NCI-H774 (cell line): ENCODE measurements at regions not wholly inside any gene's neighbourhood (a gene's known extent, or its start where the extent isn't known, plus 50 kb on each side); places are given as distances from the start of the nearest gene placed in this dataset.
"Not testable (repeated sequence)": the region's sequence is repeated elsewhere in the genome, so short reads cannot be mapped to it uniquely, and the experiment has no call there.

ENCODE experiments used
- DNase-seq: peaks from one replicate; lab custom pipeline; 2025; lab: John Stamatoyannopoulos, UW

GRCh38 chr13:64077132-64077835 is 2661.6 kb upstream of the PCDH20 start:
- DNase-seq: not testable (repeated sequence)

DNA sequence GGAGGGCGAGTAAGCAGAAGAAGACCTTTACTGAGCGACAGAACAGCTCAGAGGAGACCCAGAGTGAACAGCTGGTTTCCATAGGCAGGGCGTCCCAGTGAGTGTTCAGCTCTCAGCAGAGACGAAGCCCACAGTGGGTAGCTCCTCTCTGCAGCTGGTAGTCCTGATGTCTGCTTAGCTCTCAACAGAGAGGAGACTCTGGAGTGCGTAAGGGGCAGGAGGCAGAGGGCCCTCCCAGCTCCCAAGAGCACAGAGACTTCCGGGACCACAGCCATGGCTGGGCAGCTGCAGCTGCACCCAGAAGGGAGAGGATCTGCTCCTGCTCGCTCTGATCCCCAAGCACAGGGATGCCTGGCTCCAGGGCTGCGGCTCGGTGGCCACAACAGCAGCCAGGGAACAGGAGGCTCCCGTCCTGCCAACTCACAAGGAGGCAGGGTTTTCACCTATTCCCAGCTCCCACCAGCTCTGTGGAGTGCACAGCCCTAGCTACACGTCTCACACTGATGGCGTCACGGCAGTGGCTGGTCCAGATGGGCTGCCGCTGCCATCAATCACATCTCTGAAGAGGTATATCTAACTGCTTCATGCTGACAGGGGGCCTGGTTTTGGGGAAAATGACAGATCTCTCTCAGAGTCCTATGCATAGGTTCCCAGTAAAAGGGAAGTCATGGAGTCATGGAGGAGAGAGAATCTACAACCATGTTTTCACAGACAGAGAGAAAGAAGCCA is 2660.1 kb upstream of the PCDH20 start:
- DNase-seq: no peak

GRCh38 chr13:64074971-64075474 is 2659.4 kb upstream of the PCDH20 start:
- no peak for DNase-seq

- DNase-seq: no peak
Observed at GRCh38 chr13:64073203-64073602, 2657.6 kb upstream of the PCDH20 start.

GRCh38 chr13:64071352-64071751 is 2655.7 kb upstream of the PCDH20 start:
- DNase-seq: no peak

DNA sequence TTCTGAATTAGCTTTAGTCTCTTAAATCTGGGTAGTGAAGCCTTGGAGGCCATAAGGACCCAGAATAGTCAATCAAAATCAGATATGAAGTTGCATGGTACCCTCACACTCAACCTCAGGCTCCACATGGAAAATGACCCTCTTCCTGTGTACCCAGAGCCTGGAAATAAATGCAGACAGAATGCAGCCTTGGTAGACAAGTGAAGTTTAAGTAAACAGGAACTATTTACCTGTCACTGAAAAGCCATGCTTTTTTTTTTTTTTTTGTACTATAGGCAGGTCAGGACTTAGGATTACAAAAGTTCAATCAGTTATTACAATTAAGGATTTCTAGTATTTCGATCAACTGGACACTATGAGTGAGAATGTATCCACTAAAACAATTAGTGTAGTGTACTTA is 2654.2 kb upstream of the PCDH20 start:
- DNase-seq: no peak

GRCh38 chr13:64066711-64067110 is 2651.1 kb upstream of the PCDH20 start:
- no peak for DNase-seq

- DNase-seq: no peak
Observed at GRCh38 chr13:64061649-64062048, 2646.0 kb upstream of the PCDH20 start.

DNA sequence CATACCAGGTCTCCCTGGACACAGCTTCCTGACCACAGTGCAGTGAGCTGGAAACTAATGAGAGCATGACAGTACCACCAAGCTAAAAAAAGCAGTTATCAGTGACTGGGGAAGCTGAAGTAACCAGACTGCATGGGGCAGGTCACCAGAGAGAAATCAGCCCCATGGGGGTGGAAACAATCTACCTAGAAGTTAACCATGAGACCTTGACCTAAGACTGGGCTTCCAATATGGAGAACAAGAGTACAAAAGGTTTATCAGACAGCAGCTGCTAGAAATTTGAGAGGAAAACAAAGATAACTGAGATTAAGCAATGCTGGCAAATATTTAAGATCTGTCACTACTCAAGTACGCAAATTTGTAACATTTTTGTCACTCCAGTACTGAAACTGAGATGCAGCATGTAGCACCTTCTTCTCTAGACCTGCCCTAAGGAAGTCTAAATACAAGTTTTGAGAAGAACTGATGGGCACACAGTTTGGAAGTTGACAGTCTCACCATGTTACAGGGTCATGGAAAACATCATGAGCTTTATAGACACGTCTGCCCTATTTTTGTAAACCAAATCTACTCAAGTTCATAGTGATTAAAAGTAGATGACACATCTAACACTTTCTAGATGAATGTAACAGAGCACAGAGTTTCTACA is 2641.8 kb upstream of the PCDH20 start:
- DNase-seq: no peak

DNA sequence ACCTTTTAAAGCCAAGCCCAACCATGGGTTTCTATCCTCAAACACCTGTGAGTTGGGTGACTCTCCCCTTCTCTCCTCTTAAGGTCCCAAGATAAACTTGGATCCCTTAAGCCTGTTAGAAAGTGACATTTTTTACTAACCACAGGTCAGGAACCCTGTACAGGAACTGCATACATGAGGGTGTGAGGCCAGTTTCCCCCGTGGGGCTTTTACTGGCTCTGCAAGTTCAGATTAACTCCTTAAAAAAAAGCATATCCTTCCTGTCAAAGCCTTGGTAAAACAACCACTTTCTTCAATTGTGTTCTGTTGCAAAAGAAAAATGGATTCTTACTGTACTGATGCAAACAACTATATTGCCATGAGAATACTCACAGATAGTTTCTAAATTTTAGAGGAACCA is 2638.7 kb upstream of the PCDH20 start:
- no peak for DNase-seq

GRCh38 chr13:64052521-64052920 is 2636.9 kb upstream of the PCDH20 start:
- DNase-seq: no peak

GRCh38 chr13:64051278-64051677 is 2635.6 kb upstream of the PCDH20 start:
- DNase-seq: no peak

- DNase-seq: no peak
Observed at GRCh38 chr13:64041296-64041695, 2625.6 kb upstream of the PCDH20 start.

DNA sequence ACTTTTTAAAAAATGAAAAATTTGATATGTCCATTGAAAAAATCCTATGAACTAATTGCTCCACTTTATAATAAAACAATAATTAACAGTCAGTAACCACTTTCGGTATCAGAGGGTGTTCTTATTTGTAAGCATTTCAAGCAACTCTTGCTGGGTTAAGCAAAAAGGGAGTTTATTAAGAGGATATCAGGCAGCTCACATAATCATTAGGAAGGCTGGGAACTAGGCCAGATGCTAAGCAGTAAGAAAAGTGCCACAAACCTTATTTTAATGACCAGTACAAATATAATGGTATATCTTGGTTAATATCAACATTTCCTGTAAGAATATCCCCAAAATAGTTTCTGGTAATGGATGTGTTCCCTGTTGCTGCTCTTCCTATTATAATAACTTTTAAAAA is 2618.3 kb upstream of the PCDH20 start:
- DNase-seq: no peak

DNA sequence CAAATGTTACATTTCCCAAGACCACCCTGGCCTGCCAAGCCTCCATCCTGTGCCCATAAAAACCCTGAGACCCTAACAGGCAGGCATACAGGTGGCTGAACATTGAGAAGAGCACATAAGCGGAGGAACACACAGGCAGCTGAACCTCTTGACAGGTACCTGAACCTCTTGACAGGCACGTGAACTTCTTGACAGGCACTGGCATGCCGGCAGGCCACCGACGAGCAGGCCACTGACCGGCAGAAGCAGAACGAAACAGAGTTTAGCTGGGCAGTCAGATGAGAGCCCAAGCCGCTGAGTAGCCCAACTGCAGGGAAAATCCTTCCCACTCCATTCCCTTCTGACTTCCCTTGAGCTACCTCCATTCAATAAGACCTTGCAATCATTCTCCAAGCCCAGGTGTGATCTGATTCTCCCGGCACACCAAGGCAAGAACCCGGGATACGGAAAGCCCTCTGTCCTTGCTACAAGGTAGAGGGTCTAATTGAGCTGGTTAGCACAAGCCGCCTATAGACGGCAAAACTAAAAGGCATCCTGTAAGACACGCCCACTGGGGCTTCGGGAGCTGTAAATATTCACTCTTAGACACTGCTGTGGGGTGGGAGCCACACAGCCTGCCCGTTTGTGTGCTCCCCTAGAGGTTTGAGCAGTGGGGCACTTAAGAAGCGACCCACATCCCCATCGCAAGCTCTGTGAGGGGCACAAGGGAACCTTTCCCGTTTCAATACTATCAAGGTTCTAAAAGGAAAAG is 2613.9 kb upstream of the PCDH20 start:
- no peak for DNase-seq

DNA sequence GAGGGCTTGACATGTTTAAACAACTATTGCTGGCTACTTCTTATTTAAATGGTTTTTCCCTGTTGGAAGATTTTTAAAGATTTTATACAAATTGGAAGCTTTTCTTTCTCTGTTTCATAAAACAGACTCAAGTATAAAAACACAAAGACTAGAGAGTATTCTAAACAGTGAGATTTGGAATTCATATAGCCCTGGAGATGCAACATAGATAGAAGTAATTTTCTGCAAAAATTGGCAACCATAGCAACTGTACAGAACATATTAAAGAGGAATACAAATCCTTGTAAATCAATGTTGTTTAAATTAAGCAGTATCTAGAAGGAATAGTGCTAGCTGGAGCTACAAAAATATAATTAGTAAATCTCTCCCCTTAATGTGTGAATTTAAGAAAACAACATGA is 2612.9 kb upstream of the PCDH20 start:
- DNase-seq: no peak

DNA sequence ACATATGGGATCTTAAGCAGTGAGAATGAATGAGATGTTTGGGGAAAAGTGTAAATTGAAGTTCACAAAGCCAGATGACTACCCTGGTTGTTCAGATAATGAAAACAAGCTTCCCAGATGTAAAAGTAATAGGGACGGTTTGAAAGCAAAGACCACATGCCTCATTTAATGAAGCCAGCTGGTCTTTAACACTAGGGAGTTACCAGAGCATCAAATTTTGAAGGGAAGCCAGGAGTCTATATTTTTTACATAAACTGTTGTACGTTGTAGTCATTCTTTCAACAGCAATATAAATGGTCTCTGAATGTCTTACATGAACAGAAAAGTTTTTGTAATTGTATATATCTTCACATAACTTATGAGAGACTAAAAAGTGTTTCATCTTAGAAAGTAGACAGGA is 2604.5 kb upstream of the PCDH20 start:
- DNase-seq: no peak

- DNase-seq: no peak
Observed at GRCh38 chr13:64007339-64007738, 2591.7 kb upstream of the PCDH20 start.

DNA sequence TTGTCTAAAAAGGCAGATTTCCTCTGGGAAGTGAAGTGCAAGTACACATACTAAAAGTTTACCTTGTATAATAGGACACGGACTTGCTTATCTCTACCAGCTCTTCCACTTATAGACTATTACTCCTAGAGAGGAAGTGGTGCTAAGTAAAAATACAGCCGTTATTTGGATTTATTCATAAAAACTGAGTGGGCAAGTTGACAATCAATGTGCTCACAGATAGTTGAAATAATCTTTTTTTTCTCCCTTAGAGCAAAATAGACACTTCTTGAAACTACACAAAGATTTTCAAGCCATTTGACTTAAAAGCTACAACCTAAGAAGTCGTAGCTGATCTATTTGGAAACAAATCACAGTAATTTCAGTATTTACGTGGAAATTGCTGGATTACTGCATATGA is 2584.7 kb upstream of the PCDH20 start:
- no peak for DNase-seq

DNA sequence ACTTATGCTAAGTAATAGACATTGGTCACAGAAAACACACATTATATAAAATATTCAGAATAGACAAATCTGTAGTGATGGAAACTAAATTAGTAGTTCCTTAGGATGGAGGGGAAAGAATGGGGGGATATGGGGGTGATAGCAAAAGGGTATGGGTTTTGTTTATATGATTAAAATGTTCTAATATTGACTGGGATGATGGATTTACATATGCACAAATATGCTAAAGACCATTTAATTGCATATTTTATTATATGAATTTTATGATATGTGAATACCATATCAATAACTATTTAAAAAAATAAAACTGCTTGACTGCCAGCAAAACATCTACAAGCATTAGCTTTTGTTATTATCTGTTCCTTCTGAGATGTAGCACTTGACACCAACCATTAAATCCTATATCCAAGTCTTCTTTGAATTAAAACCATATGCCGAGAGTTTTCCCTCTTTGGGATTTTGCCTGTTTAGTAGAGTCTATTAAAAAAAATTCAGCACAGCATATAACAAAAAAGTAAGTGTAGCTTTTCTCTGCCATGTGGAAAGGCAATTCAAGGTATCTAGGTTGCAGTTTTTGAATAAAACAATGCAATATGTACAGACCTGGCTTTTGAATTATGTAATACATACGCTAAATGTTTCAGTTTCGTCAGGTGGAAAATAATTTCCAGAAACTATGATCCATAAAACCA is 2584.1 kb upstream of the PCDH20 start:
- DNase-seq: no peak

DNA sequence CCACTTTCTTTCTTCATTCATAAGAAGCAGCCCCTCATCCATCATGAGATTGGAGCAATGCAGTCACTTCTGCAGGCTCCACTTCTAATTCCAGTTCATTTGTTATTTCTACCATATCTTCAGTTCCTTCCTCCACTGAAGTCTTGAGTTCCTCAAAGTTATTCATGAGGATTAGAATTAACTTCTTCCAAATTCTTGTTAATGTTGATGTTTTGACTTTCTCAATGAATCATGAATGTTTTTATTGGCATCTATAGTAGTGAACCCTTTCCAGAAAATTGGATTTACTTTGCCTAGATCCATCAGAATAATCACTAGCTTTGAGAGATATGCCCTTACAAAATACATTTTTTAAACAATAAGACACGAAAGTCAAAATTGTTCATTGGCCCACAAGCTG is 2567.7 kb upstream of the PCDH20 start:
- no peak for DNase-seq

DNA sequence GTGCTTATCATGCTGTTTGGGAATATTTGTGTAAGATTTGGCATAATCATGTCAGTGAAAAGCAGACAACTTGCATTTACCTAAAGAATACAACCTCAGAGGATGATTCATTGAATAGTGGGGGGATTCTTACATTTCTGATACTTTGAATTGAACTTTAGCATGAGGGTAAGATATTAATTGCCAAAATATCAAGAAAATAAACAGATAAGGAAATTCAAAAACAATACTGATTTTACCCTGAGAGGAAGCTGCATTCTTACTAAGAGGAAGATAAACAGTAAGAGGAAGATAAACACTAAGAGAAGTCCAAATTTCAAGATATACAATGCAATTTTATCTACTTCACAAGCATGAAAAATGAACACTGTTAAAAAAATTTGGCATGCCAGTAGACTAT is 2564.3 kb upstream of the PCDH20 start:
- no peak for DNase-seq
